Right cardiac atrium (tissue), 5 donors: ENCODE measurements at regions not wholly inside any gene's neighbourhood (a gene's known extent, or its start where the extent isn't known, plus 50 kb on each side); places are given as distances from the start of the nearest gene placed in this dataset.

Experiments used
- ATAC-seq, 2 donors: fragments of 200-7000 bp; cut with Tn5 transposase; one replicate each; pipeline versions ENCODE4 v1.8.0 to v1.9.1; 2020; ENCODE audit warnings: moderate library complexity in 2 of 2, mild to moderate bottlenecking in 1 of 2
- DNase-seq, 3 donors: peaks; one replicate each; pipeline ENCODE4 v3.0.0-alpha.2; 2020
- H3K27ac ChIP-seq: one replicate; pipeline ENCODE4 v1.5.1; 2013; ENCODE audit warnings: mild to moderate bottlenecking, low read length, control low read depth, moderate library complexity
- H3K27me3 ChIP-seq: one replicate; pipeline ENCODE4 v1.6.1; 2013; ENCODE audit not compliant: control insufficient read depth, insufficient read depth
- H3K4me1 ChIP-seq: one replicate; pipeline ENCODE4 v1.6.1; 2013; ENCODE audit warnings: low read length; ENCODE audit not compliant: control insufficient read depth, insufficient read depth
- H3K4me3 ChIP-seq: one replicate; pipeline ENCODE4 v1.5.1; 2013; ENCODE audit warnings: low read length, control low read depth
- H3K9me3 ChIP-seq: one replicate; pipeline ENCODE4 v1.6.1; 2013; ENCODE audit warnings: low read length; ENCODE audit not compliant: control insufficient read depth
- WGBS: extraction: QIAGEN DNeasy Blood & Tissue Kit; methylation state at CpG from one replicate; pipeline ENCODE4 v1.1.7; 2013; 5-methylcytosine and 5-hydroxymethylcytosine counted together
- intact Hi-C, 4 donors: fragments of 100-400 bp; cut with DNase I; formaldehyde crosslinking; loops; one replicate each; pipeline versions ENCODE4 v1.11.0 to v1.14.0; 2022 to 2023
- donor health status: healthy with polysubstance abuse.
- donor health status: DM: no; HTN: yes; CAD: no.
- donor health status: DM: no; HTN: no; CAD: no.
- donor health status: DM: no; HTN: yes; CAD: no; lungs with severe emphysema.
- donor health status: DM: yes; HTN: yes; CAD: no.

DNA sequence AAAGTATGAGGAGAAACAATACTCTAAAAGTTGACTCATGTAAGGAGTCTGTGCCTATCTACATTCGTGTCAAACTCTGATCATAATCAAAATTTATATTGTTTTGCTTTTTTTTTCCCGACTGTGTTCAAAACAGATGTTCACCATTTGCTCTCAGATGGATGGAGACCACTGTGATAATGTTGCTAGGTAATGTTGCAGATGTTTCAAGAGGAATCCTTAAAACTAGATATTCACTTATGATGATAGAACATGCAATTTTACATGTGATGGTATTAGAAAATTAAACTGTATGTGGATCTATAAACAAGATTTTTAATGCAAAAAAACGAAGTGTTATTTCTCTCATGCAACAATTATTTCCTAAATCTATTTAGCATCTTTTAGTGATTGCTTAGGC lies 1080.1 kb downstream of the REEP3 start:
- H3K9me3 ChIP-seq: no peaks in the 10 kb centered on the region
- H3K27ac ChIP-seq: no peak overlapping the region
- no peak for ATAC-seq
- no peaks in the 10 kb centered on the region for H3K4me1 ChIP-seq
- intact Hi-C loops: no loop called here
- no peak overlapping the region for H3K4me3 ChIP-seq
- WGBS: 53% methylated on average over 3 of the region's 3 CpGs
- no peak for DNase-seq
- H3K27me3 ChIP-seq: no peaks in the 10 kb centered on the region

GRCh38 chr10:64617085-64617484 lies 1095.9 kb downstream of the REEP3 start:
- H3K9me3 ChIP-seq: no peaks in the 10 kb centered on the region
- H3K27ac ChIP-seq: no peak overlapping the region
- no peaks in the 10 kb centered on the region for H3K4me1 ChIP-seq
- intact Hi-C loops: no loop called here
- DNase-seq: no peak
- no peak overlapping the region for H3K4me3 ChIP-seq
- no peaks in the 10 kb centered on the region for H3K27me3 ChIP-seq
- 36% methylated on average over 3 of the region's 3 CpGs for WGBS
- ATAC-seq: no peak

DNA sequence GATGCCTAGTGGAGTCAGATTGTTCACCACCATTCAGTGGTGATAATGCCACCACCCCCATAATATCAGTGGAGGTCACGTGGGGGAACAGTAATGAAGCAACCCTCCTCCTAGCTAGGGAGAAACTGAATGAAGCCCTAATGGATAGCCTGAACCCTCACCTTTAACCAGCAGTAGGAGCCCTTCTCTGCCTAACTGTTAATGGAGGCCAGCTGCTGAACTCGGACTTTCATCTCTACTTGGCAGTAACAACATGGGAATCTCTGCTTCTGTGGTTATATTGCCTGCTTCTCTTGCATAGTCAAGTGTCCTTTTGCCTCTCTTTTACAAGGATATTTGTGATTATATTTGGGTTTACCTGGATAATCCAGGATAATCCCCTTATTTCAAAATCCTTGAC lies 1097.9 kb downstream of the REEP3 start:
- no peak overlapping the region for H3K27ac ChIP-seq
- intact Hi-C loops: no loop called here
- H3K4me1 ChIP-seq: no peaks in the 10 kb centered on the region
- ATAC-seq (no peak), DNase-seq (no peak)
- no peaks in the 10 kb centered on the region for H3K9me3 ChIP-seq
- H3K27me3 ChIP-seq: no peaks in the 10 kb centered on the region
- H3K4me3 ChIP-seq: no peak overlapping the region
- 59% methylated on average over 2 of the region's 2 CpGs for WGBS

DNA sequence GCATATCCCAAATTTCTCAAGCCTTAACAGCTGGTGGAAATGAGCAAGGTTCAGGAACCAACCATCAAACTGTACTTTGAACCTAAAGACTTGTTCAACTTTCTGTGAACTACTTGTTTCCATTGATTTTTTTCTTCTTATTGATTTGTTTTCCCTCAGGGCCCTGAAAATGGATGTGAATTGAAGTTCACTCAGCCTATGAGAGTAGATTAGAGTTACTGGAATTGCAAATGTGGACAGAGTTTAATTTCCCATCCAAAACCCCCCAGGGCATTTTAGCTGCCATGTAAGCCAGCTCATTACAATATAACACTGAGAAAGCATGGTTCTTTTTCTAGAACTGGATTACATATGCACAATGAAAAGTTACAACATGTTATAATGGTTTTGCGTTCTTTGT lies 1105.7 kb downstream of the REEP3 start:
- Histone ChIP-seq H3K27ac (no peak overlapping the region), H3K4me1 (no peaks in the 10 kb centered on the region), H3K4me3 (no peak overlapping the region), H3K27me3 (no peaks in the 10 kb centered on the region), H3K9me3 (no peaks in the 10 kb centered on the region)
- 89% methylated on average over 1 of the region's 1 CpG for WGBS
- ATAC-seq (no peak), DNase-seq (no peak)
- intact Hi-C loops: no loop called here

- H3K27ac ChIP-seq: no peak overlapping the region
- DNase-seq (no peak), ATAC-seq (no peak)
- H3K9me3 ChIP-seq: no peaks in the 10 kb centered on the region
- no peaks in the 10 kb centered on the region for H3K4me1 ChIP-seq
- 48% methylated on average over 3 of the region's 3 CpGs for WGBS
- no peak overlapping the region for H3K4me3 ChIP-seq
- H3K27me3 ChIP-seq: no peaks in the 10 kb centered on the region
- intact Hi-C loops: no loop called here
These were observed 1109.3 kb downstream of the REEP3 start for GRCh38 chr10:64630534-64630933.

DNA sequence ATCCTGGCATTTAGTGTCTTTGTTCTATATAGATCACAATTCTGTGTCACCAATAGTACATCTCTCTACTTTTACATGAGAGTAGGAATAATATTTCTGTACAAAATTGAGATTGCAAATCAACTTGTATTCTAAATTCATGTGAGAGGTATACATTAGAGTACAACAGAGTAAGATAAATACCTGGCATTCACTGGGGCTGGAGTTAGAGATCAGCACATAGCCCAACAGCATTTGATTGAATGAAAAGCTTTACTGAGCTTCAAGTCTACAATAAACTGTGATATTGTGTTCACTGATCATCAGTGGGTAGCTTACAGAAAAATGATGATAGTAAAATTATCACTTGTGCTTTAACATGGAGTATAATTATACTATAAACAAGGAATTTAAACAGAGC lies 1114.7 kb downstream of the REEP3 start:
- H3K4me1 ChIP-seq: no peaks in the 10 kb centered on the region
- no peaks in the 10 kb centered on the region for H3K9me3 ChIP-seq
- H3K27me3 ChIP-seq: no peaks in the 10 kb centered on the region
- no peak overlapping the region for H3K27ac ChIP-seq
- intact Hi-C loops: no loop called here
- ATAC-seq (no peak), DNase-seq (no peak)
- no peak overlapping the region for H3K4me3 ChIP-seq

DNA sequence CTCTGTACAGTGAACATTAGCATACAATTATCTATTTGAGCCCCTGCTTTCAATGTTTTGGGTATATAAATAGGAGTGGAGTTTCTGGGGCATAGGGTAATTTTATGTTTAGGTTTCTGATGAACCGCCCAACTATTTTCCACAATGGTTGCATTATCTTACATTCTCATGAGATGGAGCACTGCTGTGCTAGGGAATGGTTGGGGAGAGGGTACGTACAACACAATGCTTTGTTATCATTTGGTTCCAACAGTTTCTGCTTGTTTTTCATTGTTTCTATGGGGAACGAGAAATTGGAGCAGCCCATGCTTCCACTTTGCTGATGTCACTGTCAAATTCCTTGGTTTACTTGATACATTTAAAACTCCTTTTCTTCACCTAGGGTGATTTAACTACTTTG lies 1115.3 kb downstream of the REEP3 start:
- WGBS: 48% methylated on average over 3 of the region's 3 CpGs
- ATAC-seq: no peak
- DNase-seq: no peak

DNA sequence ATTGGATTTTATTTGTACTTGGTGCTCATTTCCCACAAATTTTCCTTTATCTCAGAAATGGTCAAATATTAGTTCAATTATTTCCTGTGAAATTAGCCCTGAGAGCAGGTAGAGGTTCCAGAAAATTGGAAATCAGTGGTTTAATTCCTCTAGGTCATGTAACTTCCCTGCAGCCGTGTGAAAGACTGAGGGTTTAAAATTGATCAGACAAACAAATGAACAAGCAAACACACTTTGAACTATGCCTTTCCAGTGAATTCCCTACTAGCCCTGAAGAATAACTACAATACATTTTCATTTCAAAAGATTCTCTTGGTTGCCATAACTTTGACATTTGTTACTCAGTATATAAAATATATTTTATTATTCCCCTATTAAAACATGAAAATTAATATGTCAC lies 1116.7 kb downstream of the REEP3 start:
- ATAC-seq: no peak
- Histone ChIP-seq H3K27me3 (no peaks in the 10 kb centered on the region), H3K27ac (no peak overlapping the region), H3K4me1 (no peaks in the 10 kb centered on the region), H3K4me3 (no peak overlapping the region), H3K9me3 (no peaks in the 10 kb centered on the region)
- DNase-seq: no peak
- WGBS: 68% methylated on average over 1 of the region's 1 CpG
- intact Hi-C loops: no loop called here

More for the DNA sequence above, 1115.3 kb downstream of the REEP3 start:
- no peaks in the 10 kb centered on the region for H3K4me1 ChIP-seq
- no peak overlapping the region for H3K27ac ChIP-seq
- no peak overlapping the region for H3K4me3 ChIP-seq
- no peaks in the 10 kb centered on the region for H3K27me3 ChIP-seq
- intact Hi-C loops: no loop called here
- H3K9me3 ChIP-seq: no peaks in the 10 kb centered on the region

DNA sequence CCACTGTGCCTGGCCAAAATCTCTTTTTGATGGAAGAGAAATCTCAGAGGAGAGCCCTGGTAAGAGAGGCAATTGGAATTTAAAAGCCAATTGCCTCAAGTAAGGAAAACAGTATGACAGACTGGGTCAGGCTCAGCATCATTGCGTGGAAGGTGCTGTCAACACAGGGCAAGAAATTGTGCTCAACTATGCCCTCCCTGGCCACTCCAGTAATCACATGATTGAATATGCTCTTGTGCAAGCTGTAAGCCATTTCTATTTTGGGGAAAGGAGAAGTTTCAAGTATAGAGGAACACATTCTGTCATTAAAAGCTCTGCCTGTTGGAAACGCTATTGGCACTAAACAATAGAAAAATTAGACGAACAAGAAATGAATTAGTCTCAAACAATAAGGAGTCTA lies 1127.7 kb downstream of the REEP3 start:
- Histone ChIP-seq H3K27me3 (no peaks in the 10 kb centered on the region), H3K4me1 (no peaks in the 10 kb centered on the region), H3K27ac (no peak overlapping the region), H3K9me3 (no peaks in the 10 kb centered on the region), H3K4me3 (no peak overlapping the region)
- ATAC-seq (no peak), DNase-seq (no peak)
- intact Hi-C loops: no loop called here
- 62% methylated on average over 3 of the region's 3 CpGs for WGBS

DNA sequence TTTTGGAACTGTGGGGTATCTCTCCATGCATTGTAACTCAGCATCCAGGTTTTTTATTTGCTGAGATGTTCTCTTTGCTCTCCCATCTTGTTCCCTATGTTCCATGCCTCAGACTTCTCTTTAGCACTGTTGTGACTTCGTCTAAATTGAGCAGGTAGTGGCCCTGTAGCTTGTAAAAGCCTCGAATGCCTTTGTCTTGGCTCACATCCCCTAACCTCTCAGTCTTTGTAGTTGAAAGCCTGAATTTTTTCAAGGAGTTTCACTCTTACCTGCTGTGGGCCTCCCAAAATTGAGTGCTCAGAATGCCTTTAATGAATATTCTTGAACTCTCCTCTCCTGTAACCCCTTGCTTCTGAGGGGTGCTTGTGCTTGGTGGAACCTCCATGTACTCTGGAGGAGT lies 1137.3 kb downstream of the REEP3 start:
- no peaks in the 10 kb centered on the region for H3K9me3 ChIP-seq
- no peak for DNase-seq
- no peak overlapping the region for H3K27ac ChIP-seq
- intact Hi-C loops: no loop called here
- no peak overlapping the region for H3K4me3 ChIP-seq
- 64% methylated on average over 2 of the region's 2 CpGs for WGBS
- H3K27me3 ChIP-seq: no peaks in the 10 kb centered on the region
- no peaks in the 10 kb centered on the region for H3K4me1 ChIP-seq
- ATAC-seq: no peak

GRCh38 chr10:64659311-64659710 lies 1138.1 kb downstream of the REEP3 start:
- Histone ChIP-seq H3K27me3 (no peaks in the 10 kb centered on the region), H3K4me3 (no peak overlapping the region), H3K4me1 (no peaks in the 10 kb centered on the region), H3K9me3 (no peaks in the 10 kb centered on the region), H3K27ac (no peak overlapping the region)
- WGBS: 76% methylated on average over 1 of the region's 1 CpG
- no peak for DNase-seq
- intact Hi-C loops: no loop called here
- no peak for ATAC-seq

DNA sequence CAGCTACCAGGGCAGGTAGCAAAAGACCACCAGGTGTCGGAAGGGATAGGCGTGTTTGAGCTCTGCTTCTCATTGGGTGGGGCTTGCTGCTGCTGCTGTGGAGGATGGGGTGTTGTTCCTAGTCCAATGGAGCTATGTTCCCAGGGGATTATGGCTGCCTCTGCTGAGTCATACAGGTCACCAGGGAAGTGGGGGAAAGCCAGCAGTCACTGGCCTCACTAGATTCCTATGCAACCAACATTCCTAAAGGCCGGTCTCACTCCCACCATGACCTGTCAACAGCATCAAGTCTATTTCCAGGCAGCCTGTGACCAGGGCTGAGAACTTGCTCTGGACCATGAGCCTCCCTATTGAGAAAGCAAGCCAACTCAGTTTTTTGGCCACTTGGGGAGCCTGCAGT lies 1160.8 kb downstream of the REEP3 start:
- H3K4me1 ChIP-seq: no peaks in the 10 kb centered on the region
- H3K27me3 ChIP-seq: no peaks in the 10 kb centered on the region
- 84% methylated on average over 3 of the region's 3 CpGs for WGBS
- DNase-seq (peak in 1 of 3 donors; percentile 25), ATAC-seq (no peak)
- H3K9me3 ChIP-seq: no peaks in the 10 kb centered on the region
- intact Hi-C loops: no loop called here
- no peak overlapping the region for H3K27ac ChIP-seq
- no peak overlapping the region for H3K4me3 ChIP-seq
